Stimulated activated memory B cell treated with anti-CD40 and anti-IgM and Interleukin-4, amounts not matched to agents 10 μg/mL and 1 μg/mL and 100 μg/mL, for 72 hours (primary cell): ENCODE measurements at regions not wholly inside any gene's neighbourhood (a gene's known extent, or its start where the extent isn't known, plus 50 kb on each side); places are given as distances from the start of the nearest gene placed in this dataset.
"Not testable (repeated sequence)": the region's sequence is repeated elsewhere in the genome, so short reads cannot be mapped to it uniquely, and the experiment has no call there.

ENCODE experiments used
- ATAC-seq: fragments of 150-1000 bp; cut with Tn5 transposase; 2 replicates; pipeline ENCODE4 v1.10.0; 2021
- H3K27ac Mint-ChIP-seq: one replicate; pipeline ENCODE4 v1.8.0; 2022; ENCODE audit warnings: mild to moderate bottlenecking, mixed read lengths
- H3K27me3 Mint-ChIP-seq: one replicate; pipeline ENCODE4 v1.8.0; 2022; ENCODE audit warnings: mixed read lengths
- H3K36me3 Mint-ChIP-seq: one replicate; pipeline ENCODE4 v1.8.0; 2022; ENCODE audit warnings: mixed read lengths
- H3K4me1 Mint-ChIP-seq: one replicate; pipeline ENCODE4 v1.8.0; 2022; ENCODE audit warnings: mixed read lengths
- H3K4me3 Mint-ChIP-seq: one replicate; pipeline ENCODE4 v1.8.0; 2022; ENCODE audit warnings: mild to moderate bottlenecking, moderate library complexity, mixed read lengths
- H3K9me3 Mint-ChIP-seq: one replicate; pipeline ENCODE4 v1.8.0; 2022; ENCODE audit warnings: mixed read lengths

- H3K4me3 Mint-ChIP-seq = no peak overlapping the region
- H3K4me1 Mint-ChIP-seq = no peaks in the 10 kb centered on the region
- ATAC-seq = no peak
- no peaks in the 10 kb centered on the region for H3K9me3 Mint-ChIP-seq
- no peaks in the 10 kb centered on the region for H3K27me3 Mint-ChIP-seq
- H3K36me3 Mint-ChIP-seq = peaks cover 48% of the 10 kb centered on the region
- no peak overlapping the region for H3K27ac Mint-ChIP-seq
These were observed 82.3 kb downstream of the KATNIP start for GRCh38 chr16:27632216-27632615.

GRCh38 chr16:27633221-27633620 is 83.3 kb downstream of the KATNIP start:
- H3K27me3 Mint-ChIP-seq = no peaks in the 10 kb centered on the region

GRCh38 chr16:27633721-27634120 is 83.8 kb downstream of the KATNIP start:
- peaks cover 56% of the 10 kb centered on the region for H3K36me3 Mint-ChIP-seq
- H3K27ac Mint-ChIP-seq = no peak overlapping the region
- H3K4me3 Mint-ChIP-seq = no peak overlapping the region
- no peaks in the 10 kb centered on the region for H3K27me3 Mint-ChIP-seq
- no peaks in the 10 kb centered on the region for H3K9me3 Mint-ChIP-seq
- no peak for ATAC-seq
- no peaks in the 10 kb centered on the region for H3K4me1 Mint-ChIP-seq

More at GRCh38 chr16:27633221-27633620, 83.3 kb downstream of the KATNIP start:
- no peak for ATAC-seq
- Mint-ChIP-seq H3K4me3 (no peak overlapping the region), H3K36me3 (peaks cover 58% of the 10 kb centered on the region), H3K4me1 (no peaks in the 10 kb centered on the region), H3K9me3 (no peaks in the 10 kb centered on the region), H3K27ac (no peak overlapping the region)

GRCh38 chr16:27634779-27635178 is 84.8 kb downstream of the KATNIP start:
- Mint-ChIP-seq H3K4me3 (no peak overlapping the region), H3K27ac (no peak overlapping the region), H3K9me3 (no peaks in the 10 kb centered on the region), H3K27me3 (no peaks in the 10 kb centered on the region), H3K36me3 (peaks cover 56% of the 10 kb centered on the region), H3K4me1 (no peaks in the 10 kb centered on the region)
- ATAC-seq = no peak

GRCh38 chr16:27636453-27637240 is 86.7 kb downstream of the KATNIP start:
- no peak overlapping the region for H3K27ac Mint-ChIP-seq
- H3K4me3 Mint-ChIP-seq = no peak overlapping the region
- H3K36me3 Mint-ChIP-seq = peaks cover 65% of the 10 kb centered on the region
- H3K4me1 Mint-ChIP-seq = no peaks in the 10 kb centered on the region
- no peak for ATAC-seq
- peaks cover 3% of the 10 kb centered on the region for H3K9me3 Mint-ChIP-seq
- H3K27me3 Mint-ChIP-seq = no peaks in the 10 kb centered on the region

- no peaks in the 10 kb centered on the region for H3K4me1 Mint-ChIP-seq
- peaks cover 61% of the 10 kb centered on the region for H3K36me3 Mint-ChIP-seq
- H3K9me3 Mint-ChIP-seq = peaks cover 3% of the 10 kb centered on the region
- H3K27ac Mint-ChIP-seq = no peak overlapping the region
- ATAC-seq = no peak
- H3K27me3 Mint-ChIP-seq = no peaks in the 10 kb centered on the region
- no peak overlapping the region for H3K4me3 Mint-ChIP-seq
These were observed 89.1 kb downstream of the KATNIP start for GRCh38 chr16:27638833-27639560.

GRCh38 chr16:27639561-27640276 is 89.8 kb downstream of the KATNIP start:
- no peak overlapping the region for H3K27ac Mint-ChIP-seq
- peaks cover 3% of the 10 kb centered on the region for H3K9me3 Mint-ChIP-seq
- H3K4me1 Mint-ChIP-seq = no peaks in the 10 kb centered on the region
- H3K36me3 Mint-ChIP-seq = peaks cover 62% of the 10 kb centered on the region
- H3K4me3 Mint-ChIP-seq = no peak overlapping the region
- peak; percentile 74 for ATAC-seq
- no peaks in the 10 kb centered on the region for H3K27me3 Mint-ChIP-seq

GRCh38 chr16:27640277-27640600 is 90.3 kb downstream of the KATNIP start:
- Mint-ChIP-seq H3K27me3 (no peaks in the 10 kb centered on the region), H3K4me1 (no peaks in the 10 kb centered on the region), H3K27ac (no peak overlapping the region), H3K4me3 (no peak overlapping the region), H3K36me3 (peaks cover 59% of the 10 kb centered on the region), H3K9me3 (peaks cover 3% of the 10 kb centered on the region)
- peak; percentile 38 for ATAC-seq

GRCh38 chr16:27641260-27641659 is 91.3 kb downstream of the KATNIP start:
- no peak overlapping the region for H3K4me3 Mint-ChIP-seq
- no peaks in the 10 kb centered on the region for H3K27me3 Mint-ChIP-seq
- no peaks in the 10 kb centered on the region for H3K4me1 Mint-ChIP-seq
- H3K36me3 Mint-ChIP-seq = peaks cover 56% of the 10 kb centered on the region
- peaks cover 3% of the 10 kb centered on the region for H3K9me3 Mint-ChIP-seq
- no peak for ATAC-seq
- H3K27ac Mint-ChIP-seq = no peak overlapping the region

GRCh38 chr16:27641734-27642415 is 91.9 kb downstream of the KATNIP start:
- H3K4me1 Mint-ChIP-seq, H3K27ac Mint-ChIP-seq, ATAC-seq, H3K9me3 Mint-ChIP-seq, H3K4me3 Mint-ChIP-seq, H3K27me3 Mint-ChIP-seq: not testable (repeated sequence)
- peaks cover 50% of the 10 kb centered on the region for H3K36me3 Mint-ChIP-seq

GRCh38 chr16:27642756-27643155 is 92.8 kb downstream of the KATNIP start:
- H3K27ac Mint-ChIP-seq = no peak overlapping the region

GRCh38 chr16:27644165-27644564 is 94.2 kb downstream of the KATNIP start:
- no peak for ATAC-seq
- H3K36me3 Mint-ChIP-seq = peaks cover 36% of the 10 kb centered on the region
- no peak overlapping the region for H3K4me3 Mint-ChIP-seq
- no peaks in the 10 kb centered on the region for H3K27me3 Mint-ChIP-seq
- no peaks in the 10 kb centered on the region for H3K4me1 Mint-ChIP-seq
- peaks cover 3% of the 10 kb centered on the region for H3K9me3 Mint-ChIP-seq
- no peak overlapping the region for H3K27ac Mint-ChIP-seq

More at GRCh38 chr16:27642756-27643155, 92.8 kb downstream of the KATNIP start:
- no peak overlapping the region for H3K4me3 Mint-ChIP-seq
- ATAC-seq = no peak
- no peaks in the 10 kb centered on the region for H3K4me1 Mint-ChIP-seq
- H3K36me3 Mint-ChIP-seq = peaks cover 41% of the 10 kb centered on the region
- H3K9me3 Mint-ChIP-seq = peaks cover 3% of the 10 kb centered on the region
- no peaks in the 10 kb centered on the region for H3K27me3 Mint-ChIP-seq

- no peak overlapping the region for H3K27ac Mint-ChIP-seq
- H3K9me3 Mint-ChIP-seq = peaks cover 3% of the 10 kb centered on the region
- H3K36me3 Mint-ChIP-seq = peaks cover 37% of the 10 kb centered on the region
- no peak overlapping the region for H3K4me3 Mint-ChIP-seq
- no peaks in the 10 kb centered on the region for H3K27me3 Mint-ChIP-seq
- H3K4me1 Mint-ChIP-seq = no peaks in the 10 kb centered on the region
- no peak for ATAC-seq
These were observed 95.5 kb downstream of the KATNIP start for GRCh38 chr16:27645396-27645795.

GRCh38 chr16:27646806-27647205 is 96.9 kb downstream of the KATNIP start:
- Mint-ChIP-seq H3K4me3 (no peak overlapping the region), H3K27me3 (no peaks in the 10 kb centered on the region), H3K36me3 (peaks cover 36% of the 10 kb centered on the region), H3K27ac (no peak overlapping the region), H3K9me3 (no peaks in the 10 kb centered on the region), H3K4me1 (no peaks in the 10 kb centered on the region)
- no peak for ATAC-seq

- Mint-ChIP-seq H3K9me3 (no peaks in the 10 kb centered on the region), H3K27ac (no peak overlapping the region), H3K36me3 (peaks cover 36% of the 10 kb centered on the region), H3K27me3 (no peaks in the 10 kb centered on the region), H3K4me1 (no peaks in the 10 kb centered on the region), H3K4me3 (no peak overlapping the region)
- ATAC-seq = no peak
These were observed 99.1 kb downstream of the KATNIP start for GRCh38 chr16:27649021-27649420.
